CD14-positive monocyte (primary cell): ENCODE measurements at regions not wholly inside any gene's neighbourhood (a gene's known extent, or its start where the extent isn't known, plus 50 kb on each side); places are given as distances from the start of the nearest gene placed in this dataset.

Experiments
- DNase-seq, 3 donors: peaks; one replicate each; pipeline ENCODE4 v3.0.0-alpha.2; 2011 to 2022
- H2AFZ ChIP-seq: 2 replicates; pipeline ENCODE4 v1.6.0; 2012; ENCODE audit warnings: mild to moderate bottlenecking, low read depth, low read length, inconsistent platforms; ENCODE audit not compliant: insufficient read depth, poor library complexity, severe bottlenecking
- H3K27ac ChIP-seq, 2 donors: 1 replicate in 1 of 2; 2 replicates in 1 of 2; pipeline ENCODE4 v1.5.1; 2012 to 2013; ENCODE audit warnings: low read length in 2 of 2, control low read depth in 1 of 2, inconsistent platforms in 1 of 2, low read depth in 1 of 2, mild to moderate bottlenecking in 1 of 2
- H3K27me3 ChIP-seq, 2 donors: one replicate each; pipeline versions ENCODE4 v1.6.0 to v1.6.1; 2011 to 2013; ENCODE audit warnings: low read length in 2 of 2; ENCODE audit not compliant: control insufficient read depth in 2 of 2, insufficient read depth in 2 of 2
- H3K36me3 ChIP-seq, 2 donors: replicated peaks in 1 of 2; 1 replicate in 1 of 2; 2 replicates in 1 of 2; pipeline versions ENCODE4 v1.5.1 to v1.6.1; 2012 to 2013; ENCODE audit warnings: low read length in 2 of 2, control low read depth in 1 of 2, inconsistent platforms in 1 of 2, mild to moderate bottlenecking in 1 of 2; ENCODE audit not compliant: insufficient read depth in 2 of 2, control insufficient read depth in 1 of 2
- H3K4me1 ChIP-seq, 2 donors: 1 replicate in 1 of 2; 2 replicates in 1 of 2; pipeline versions ENCODE4 v1.5.1 to v1.6.1; 2012 to 2013; ENCODE audit warnings: low read length in 2 of 2, control low read depth in 1 of 2, inconsistent platforms in 1 of 2, mild to moderate bottlenecking in 1 of 2, moderate library complexity in 1 of 2; ENCODE audit not compliant: insufficient read depth in 2 of 2, control insufficient read depth in 1 of 2
- H3K4me2 ChIP-seq: replicated peaks from 2 replicates; pipeline ENCODE3; 2012; ENCODE audit warnings: low read length, moderate library complexity, mild to moderate bottlenecking; ENCODE audit not compliant: poor library complexity, severe bottlenecking; ENCODE audit errors: extremely low read depth
- H3K4me3 ChIP-seq, 3 experiments: fragments of 200-600 bp in 1 of 3; sonication (generic) in 1 of 3; replicated peaks in 1 of 3; 1 replicate in 2 of 3; 2 replicates in 1 of 3; pipeline ENCODE4 v1.5.1; 2011 to 2013; ENCODE audit warnings: low read length in 3 of 3, mild to moderate bottlenecking in 3 of 3, control low read depth in 2 of 3, low read depth in 2 of 3, inconsistent platforms in 1 of 3, moderate library complexity in 1 of 3
- H3K79me2 ChIP-seq: 2 replicates; pipeline ENCODE4 v1.6.0; 2012; ENCODE audit warnings: mild to moderate bottlenecking, control low read depth, inconsistent platforms, low read length, moderate library complexity; ENCODE audit not compliant: insufficient read depth
- H3K9ac ChIP-seq: 2 replicates; pipeline ENCODE4 v1.6.0; 2017; ENCODE audit warnings: low read length, mild to moderate bottlenecking; ENCODE audit not compliant: insufficient read depth, poor library complexity, severe bottlenecking
- H3K9me3 ChIP-seq, 2 donors: replicated peaks in 1 of 2; 1 replicate in 1 of 2; 2 replicates in 1 of 2; pipeline versions ENCODE4 v1.5.1 to v1.6.1; 2012 to 2013; ENCODE audit warnings: low read length in 2 of 2, control low read depth in 1 of 2; ENCODE audit not compliant: control insufficient read depth in 1 of 2, insufficient read depth in 1 of 2
- H4K20me1 ChIP-seq: 2 replicates; pipeline ENCODE4 v1.6.0; 2012; ENCODE audit warnings: mild to moderate bottlenecking, low read length, control low read depth, moderate library complexity; ENCODE audit not compliant: insufficient read depth
- H3K27ac Mint-ChIP-seq, 7 donors: one replicate each; pipeline ENCODE4 v1.8.0; 2020; ENCODE audit warnings: mild to moderate bottlenecking in 7 of 7, mixed read lengths in 7 of 7, moderate library complexity in 6 of 7, inconsistent platforms in 2 of 7
- H3K27me3 Mint-ChIP-seq, 3 donors: one replicate each; pipeline ENCODE4 v1.8.0; 2021 to 2022; ENCODE audit warnings: low read depth in 3 of 3, mild to moderate bottlenecking in 3 of 3, mixed read lengths in 3 of 3, moderate library complexity in 3 of 3, inconsistent platforms in 1 of 3
- H3K36me3 Mint-ChIP-seq, 2 donors: one replicate each; pipeline ENCODE4 v1.8.0; 2020; ENCODE audit warnings: mixed read lengths in 2 of 2, inconsistent platforms in 1 of 2, mild to moderate bottlenecking in 1 of 2
- H3K4me1 Mint-ChIP-seq: one replicate; pipeline ENCODE4 v1.8.0; 2020; ENCODE audit warnings: mild to moderate bottlenecking, mixed read lengths
- H3K4me3 Mint-ChIP-seq, 2 donors: one replicate each; pipeline ENCODE4 v1.8.0; 2020; ENCODE audit warnings: mild to moderate bottlenecking in 2 of 2, mixed read lengths in 2 of 2, moderate library complexity in 1 of 2
- H3K9me3 Mint-ChIP-seq, 7 donors: one replicate each; pipeline ENCODE4 v1.8.0; 2020 to 2022; ENCODE audit warnings: mixed read lengths in 7 of 7, mild to moderate bottlenecking in 6 of 7, moderate library complexity in 6 of 7, inconsistent platforms in 2 of 7
- WGBS: methylation state at CpG from one replicate; pipeline ENCODE4 v1.1.5; 2013; ENCODE audit warnings: missing lambda C conversion rate; ENCODE audit not compliant: insufficient coverage; 5-methylcytosine and 5-hydroxymethylcytosine counted together
- intact Hi-C, 2 donors: fragments of 100-400 bp; cut with micrococcal nuclease; formaldehyde crosslinking; loops; one replicate each; pipeline versions ENCODE4 v1.15.0 to v1.15.1; 2023
- TF ChIP-seq, protein P1 (sequence below): fragments of 200-600 bp; IDR thresholded peaks from one replicate; pipeline ENCODE4 v1.8.0; 2022; ENCODE audit warnings: antibody characterized with exemption, mild to moderate bottlenecking

DNA sequence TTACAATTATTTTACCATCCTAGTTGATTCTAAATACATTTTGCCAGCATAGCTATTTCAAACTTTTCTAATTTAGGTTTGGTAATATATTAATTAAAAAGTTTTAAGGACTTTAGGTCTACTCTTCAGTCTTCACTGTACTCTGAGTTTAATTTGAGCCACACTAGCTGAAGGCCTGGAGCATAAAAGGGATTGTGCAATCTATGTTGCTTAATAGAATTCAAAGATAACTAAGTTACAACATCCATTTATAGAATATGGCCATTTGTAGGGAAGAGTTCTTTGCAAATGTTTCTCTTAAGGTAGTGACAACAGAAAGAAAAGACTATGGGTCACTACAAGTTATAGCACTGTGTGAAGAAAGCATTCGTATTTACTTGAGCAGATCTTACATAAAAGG is 702.2 kb upstream of the NRXN1 start:
- no peak overlapping the region for H3K27ac ChIP-seq
- no peaks in the 10 kb centered on the region for H4K20me1 ChIP-seq
- H3K9ac ChIP-seq: no peak overlapping the region
- no peaks in the 10 kb centered on the region for H3K36me3 Mint-ChIP-seq
- no peaks in the 10 kb centered on the region for H3K27me3 ChIP-seq
- H3K9me3 Mint-ChIP-seq: peaks cover 0 to 3% (median 1%) of the 10 kb centered on the region in 7 donors
- 100% methylated on average over 1 of the region's 1 CpG for WGBS
- DNase-seq: no peak
- intact Hi-C loops: no loop called here
- no peaks in the 10 kb centered on the region for H3K79me2 ChIP-seq
- H3K27ac Mint-ChIP-seq: no peak overlapping the region
- H3K27me3 Mint-ChIP-seq: no peaks in the 10 kb centered on the region
- no peak overlapping the region for H2AFZ ChIP-seq
- H3K4me3 ChIP-seq: no peak overlapping the region
- no peak overlapping the region for H3K4me2 ChIP-seq
- H3K4me3 Mint-ChIP-seq: no peak overlapping the region
- no peaks in the 10 kb centered on the region for H3K36me3 ChIP-seq
- H3K4me1 Mint-ChIP-seq: no peaks in the 10 kb centered on the region
- no peaks in the 10 kb centered on the region for H3K4me1 ChIP-seq
- TF ChIP-seq, protein P1, sequence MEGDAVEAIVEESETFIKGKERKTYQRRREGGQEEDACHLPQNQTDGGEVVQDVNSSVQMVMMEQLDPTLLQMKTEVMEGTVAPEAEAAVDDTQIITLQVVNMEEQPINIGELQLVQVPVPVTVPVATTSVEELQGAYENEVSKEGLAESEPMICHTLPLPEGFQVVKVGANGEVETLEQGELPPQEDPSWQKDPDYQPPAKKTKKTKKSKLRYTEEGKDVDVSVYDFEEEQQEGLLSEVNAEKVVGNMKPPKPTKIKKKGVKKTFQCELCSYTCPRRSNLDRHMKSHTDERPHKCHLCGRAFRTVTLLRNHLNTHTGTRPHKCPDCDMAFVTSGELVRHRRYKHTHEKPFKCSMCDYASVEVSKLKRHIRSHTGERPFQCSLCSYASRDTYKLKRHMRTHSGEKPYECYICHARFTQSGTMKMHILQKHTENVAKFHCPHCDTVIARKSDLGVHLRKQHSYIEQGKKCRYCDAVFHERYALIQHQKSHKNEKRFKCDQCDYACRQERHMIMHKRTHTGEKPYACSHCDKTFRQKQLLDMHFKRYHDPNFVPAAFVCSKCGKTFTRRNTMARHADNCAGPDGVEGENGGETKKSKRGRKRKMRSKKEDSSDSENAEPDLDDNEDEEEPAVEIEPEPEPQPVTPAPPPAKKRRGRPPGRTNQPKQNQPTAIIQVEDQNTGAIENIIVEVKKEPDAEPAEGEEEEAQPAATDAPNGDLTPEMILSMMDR: no peak
- no peaks in the 10 kb centered on the region for H3K9me3 ChIP-seq

DNA sequence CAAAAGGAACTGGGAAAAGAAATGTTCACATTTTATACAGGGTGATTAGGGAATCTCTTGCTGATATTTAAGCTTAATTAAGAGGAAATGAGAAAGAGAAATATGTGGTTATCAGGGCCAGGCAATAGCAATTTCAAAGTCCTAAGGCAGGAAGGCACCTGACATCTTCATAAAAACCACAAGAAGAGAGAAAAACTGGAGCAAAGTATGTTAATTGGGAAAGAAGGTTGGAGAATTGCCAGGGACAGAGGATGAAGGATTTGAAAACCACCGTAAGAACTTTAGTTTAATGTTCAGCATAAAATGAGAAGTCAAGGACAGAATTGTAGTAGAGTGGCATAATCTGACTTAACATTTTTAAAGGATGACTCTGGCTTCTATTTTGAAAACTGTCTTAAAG is 691.8 kb upstream of the NRXN1 start:
- no peaks in the 10 kb centered on the region for H3K4me1 Mint-ChIP-seq
- H3K27ac Mint-ChIP-seq: no peak overlapping the region
- no peak overlapping the region for H3K4me3 Mint-ChIP-seq
- Histone ChIP-seq H2AFZ (no peak overlapping the region), H3K4me3 (no peak overlapping the region), H4K20me1 (no peaks in the 10 kb centered on the region), H3K27ac (no peak overlapping the region), H3K4me1 (no peaks in the 10 kb centered on the region), H3K27me3 (no peaks in the 10 kb centered on the region), H3K79me2 (no peaks in the 10 kb centered on the region), H3K4me2 (no peak overlapping the region), H3K9me3 (no peaks in the 10 kb centered on the region), H3K36me3 (no peaks in the 10 kb centered on the region), H3K9ac (no peak overlapping the region)
- H3K9me3 Mint-ChIP-seq: no peaks in the 10 kb centered on the region
- DNase-seq: no peak
- peaks cover 0 to 2% (median 0%) of the 10 kb centered on the region in 3 donors for H3K27me3 Mint-ChIP-seq
- WGBS: 11% methylated on average over 1 of the region's 1 CpG
- intact Hi-C loops: no loop called here
- no peaks in the 10 kb centered on the region for H3K36me3 Mint-ChIP-seq
- TF ChIP-seq, protein P1: no peak
